GM12892 (cell line): ENCODE measurements at regions not wholly inside any gene's neighbourhood (a gene's known extent, or its start where the extent isn't known, plus 50 kb on each side); places are given as distances from the start of the nearest gene placed in this dataset.

Experiments used
- DNase-seq: peaks from one replicate; pipeline ENCODE4 v3.0.0; 2011; ENCODE audit not compliant: insufficient read length
- FAIRE-seq: peaks from 2 replicates; lab custom pipeline; 2011; peaks lifted over from hg19 to GRCh38; lab: Jason Lieb, UNC
- POLR2A ChIP-seq: IDR thresholded peaks from 2 replicates; pipeline ENCODE4 v1.6.1; 2011; ENCODE audit warnings: low read depth, low read length, control low read depth
- POLR2AphosphoS5 ChIP-seq: IDR thresholded peaks from 2 replicates; pipeline ENCODE4 v1.6.1; 2011; ENCODE audit warnings: low read depth, low read length, control low read depth
- TAF1 ChIP-seq: IDR thresholded peaks from 2 replicates; pipeline ENCODE4 v1.6.1; 2011; ENCODE audit warnings: low read depth, mild to moderate bottlenecking, control low read depth, low read length, borderline replicate concordance

DNA sequence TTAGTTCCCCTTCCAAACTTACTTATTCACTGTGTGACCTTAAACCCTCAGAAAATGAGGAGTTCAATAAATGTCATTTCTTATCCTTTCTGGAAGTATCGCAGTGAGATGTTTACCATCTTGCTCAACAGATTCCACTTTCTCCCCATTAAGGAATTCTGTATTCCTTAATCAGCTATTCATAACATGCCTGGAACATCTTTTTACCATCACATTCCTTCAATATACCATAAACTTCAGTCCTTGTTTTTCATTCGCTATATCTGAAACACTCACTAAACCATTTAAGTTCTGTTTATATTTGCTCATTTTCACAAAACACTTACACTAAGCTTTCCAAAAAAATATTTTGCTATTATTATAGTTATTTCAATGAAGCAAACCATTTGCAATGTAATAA is 1158.6 kb downstream of the CDH12 start:
- DNase-seq (no peak), FAIRE-seq (no peak)
- TF ChIP-seq POLR2AphosphoS5: no peak
- no peak for TF ChIP-seq POLR2A
- no peak for TF ChIP-seq TAF1

- FAIRE-seq (no peak), DNase-seq (no peak)
- TF ChIP-seq POLR2AphosphoS5: no peak
- no peak for TF ChIP-seq TAF1
- TF ChIP-seq POLR2A: no peak
These were observed 1159.6 kb downstream of the CDH12 start for GRCh38 chr5:21693591-21693990.

- FAIRE-seq (no peak), DNase-seq (no peak)
- TF ChIP-seq TAF1: no peak
- no peak for TF ChIP-seq POLR2A
- TF ChIP-seq POLR2AphosphoS5: no peak
These were observed 1163.6 kb downstream of the CDH12 start for GRCh38 chr5:21689587-21689986.

DNA sequence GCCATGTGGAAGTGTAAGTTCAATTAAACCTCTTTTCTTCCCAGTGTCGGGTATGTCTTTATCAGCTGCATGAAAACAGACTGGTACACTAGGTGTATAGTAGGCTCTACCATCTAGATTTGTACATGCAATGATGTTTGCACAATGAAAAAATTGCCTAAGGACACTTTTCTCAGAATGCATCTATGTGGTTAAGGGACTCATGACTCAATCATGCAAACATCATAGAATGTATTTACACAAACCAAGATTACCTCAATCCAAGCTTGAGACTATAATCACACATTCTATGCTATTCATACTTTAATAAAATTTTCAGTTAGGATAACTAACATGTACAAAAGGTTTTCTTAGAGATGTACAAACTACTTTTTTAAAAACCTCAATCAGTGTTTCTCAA is 1164.5 kb downstream of the CDH12 start:
- TF ChIP-seq POLR2AphosphoS5: no peak
- FAIRE-seq: no peak
- no peak for DNase-seq

DNA sequence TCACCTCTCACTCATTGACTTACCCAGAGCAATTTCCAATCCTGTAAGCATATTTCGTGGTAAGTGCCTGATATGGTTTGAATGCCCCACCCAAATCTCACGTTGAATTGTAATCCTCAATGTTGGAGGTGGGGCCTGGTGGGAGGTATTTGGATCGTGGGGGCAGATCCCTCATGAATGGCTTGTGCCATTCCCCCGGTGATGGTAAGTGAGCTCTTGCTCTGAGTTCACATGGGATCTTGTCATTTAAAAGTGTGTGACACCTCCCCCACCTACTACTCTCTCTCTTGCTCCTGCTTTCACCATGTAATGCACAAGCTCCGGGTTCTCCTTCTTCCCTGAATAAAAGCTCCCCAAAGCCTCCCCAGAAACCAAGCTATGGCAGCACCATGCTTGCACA is 1165.5 kb downstream of the CDH12 start:
- FAIRE-seq: no peak
- no peak for DNase-seq
- TF ChIP-seq POLR2A: no peak
- TF ChIP-seq POLR2AphosphoS5: no peak
- no peak for TF ChIP-seq TAF1

DNA sequence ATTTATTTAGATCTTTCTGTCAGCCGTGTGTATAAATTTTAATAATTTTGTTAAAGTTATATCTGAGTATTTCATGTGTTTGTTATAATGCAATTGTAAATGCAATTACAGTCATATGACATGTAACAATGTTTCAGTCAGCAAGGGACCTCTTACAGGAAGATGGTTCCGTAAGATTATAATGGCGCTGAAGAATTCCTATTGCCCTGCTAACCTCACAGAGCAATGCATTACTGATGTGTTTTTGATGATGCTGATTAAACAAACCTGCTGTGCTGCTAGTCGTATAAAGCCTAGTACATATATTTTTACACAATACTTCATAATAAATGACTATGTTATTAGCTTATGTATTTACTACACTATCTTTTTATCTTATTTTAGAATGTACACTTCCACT is 1166.4 kb downstream of the CDH12 start:
- DNase-seq (no peak), FAIRE-seq (no peak)
- TF ChIP-seq TAF1 (no peak), POLR2AphosphoS5 (no peak), POLR2A (no peak)

DNA sequence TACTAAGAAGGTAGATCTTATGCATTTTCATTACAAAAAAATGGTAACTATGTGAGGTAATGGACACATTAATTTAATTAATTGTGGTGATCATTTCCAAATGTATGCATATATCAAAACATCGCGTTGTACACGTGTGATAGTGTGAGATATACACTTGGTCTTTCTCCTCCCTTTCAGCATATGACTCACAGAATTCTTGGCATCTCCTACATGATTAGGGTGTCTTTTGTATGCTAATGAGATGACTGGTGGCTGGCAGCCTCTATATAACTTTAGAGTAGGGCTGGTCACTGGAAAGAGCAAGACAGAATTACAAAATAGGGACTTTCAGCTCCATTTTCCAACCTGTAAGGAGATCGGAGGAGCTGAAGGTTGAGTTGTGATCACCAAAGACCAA is 1167.6 kb downstream of the CDH12 start:
- DNase-seq (no peak), FAIRE-seq (no peak)
- TF ChIP-seq POLR2AphosphoS5 (no peak), TAF1 (no peak), POLR2A (no peak)

DNA sequence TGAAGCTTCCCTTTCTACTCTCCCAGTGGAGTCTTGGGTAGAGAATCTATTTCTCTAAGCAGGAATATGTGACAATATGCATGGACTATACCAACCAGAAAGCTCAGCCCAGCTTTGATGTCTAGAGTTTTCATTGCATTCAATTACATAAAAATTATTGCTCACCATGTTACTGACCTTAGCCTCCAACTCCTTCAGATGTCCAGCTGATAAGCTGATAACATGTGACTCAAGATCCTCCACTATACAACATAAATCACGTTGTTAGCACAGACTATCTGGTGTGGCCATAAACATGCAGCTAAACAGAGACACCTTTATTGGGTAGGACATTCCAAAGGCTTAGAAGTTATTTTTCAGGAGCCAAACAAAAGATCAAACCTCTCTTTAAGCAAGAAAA is 1168.2 kb downstream of the CDH12 start:
- TF ChIP-seq POLR2AphosphoS5: no peak
- TF ChIP-seq POLR2A: no peak
- no peak for TF ChIP-seq TAF1

GRCh38 chr5:21681911-21682310 is 1171.2 kb downstream of the CDH12 start:
- TF ChIP-seq POLR2AphosphoS5 (no peak), POLR2A (no peak), TAF1 (no peak)
- no peak for DNase-seq
- no peak for FAIRE-seq

More for the DNA sequence above, 1168.2 kb downstream of the CDH12 start:
- DNase-seq (no peak), FAIRE-seq (no peak)

DNA sequence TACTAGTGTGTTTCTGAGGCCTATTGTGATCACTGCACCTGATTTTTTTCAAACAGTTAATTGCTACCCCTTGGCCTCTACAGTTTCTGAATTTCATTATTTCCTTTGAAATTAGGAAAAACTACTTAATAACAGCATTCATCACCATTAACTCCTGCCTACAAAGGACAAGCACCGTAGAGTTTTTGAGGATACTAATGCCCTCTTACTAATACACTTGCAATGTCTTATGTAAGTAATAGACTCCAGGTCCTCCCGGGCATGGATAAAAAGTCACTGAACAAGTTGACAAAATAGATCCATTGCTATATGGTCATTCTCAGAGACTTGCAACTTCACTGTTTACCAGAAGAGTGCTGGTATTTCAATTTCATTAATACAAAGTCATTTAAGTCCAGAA is 1172.5 kb downstream of the CDH12 start:
- TF ChIP-seq POLR2A (no peak), TAF1 (no peak), POLR2AphosphoS5 (no peak)
- FAIRE-seq: no peak
- no peak for DNase-seq

GRCh38 chr5:21680196-21680595 is 1172.9 kb downstream of the CDH12 start:
- TF ChIP-seq POLR2AphosphoS5: no peak
- no peak for TF ChIP-seq TAF1
- no peak for TF ChIP-seq POLR2A
- FAIRE-seq (no peak), DNase-seq (no peak)

GRCh38 chr5:21678526-21678925 is 1174.6 kb downstream of the CDH12 start:
- no peak for TF ChIP-seq TAF1
- TF ChIP-seq POLR2A: no peak
- no peak for TF ChIP-seq POLR2AphosphoS5
- FAIRE-seq: no peak
- DNase-seq: no peak

DNA sequence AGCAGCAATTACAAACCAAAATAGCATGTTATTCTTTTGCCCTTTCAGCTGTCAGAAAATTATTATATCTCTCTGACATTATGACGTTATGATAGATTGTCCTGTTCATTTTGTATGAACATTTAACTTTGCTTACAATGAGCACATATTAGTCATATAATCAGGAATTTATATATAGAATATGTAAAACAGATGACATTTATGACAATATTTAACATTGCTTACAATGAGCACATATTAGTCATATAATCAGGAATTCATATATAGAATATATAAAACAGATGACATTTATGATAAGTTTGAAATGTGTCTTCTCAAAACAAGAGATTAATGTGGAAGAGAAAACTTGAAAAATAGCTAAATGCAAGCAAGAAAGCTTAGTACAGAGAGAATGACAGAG is 1180.2 kb downstream of the CDH12 start:
- DNase-seq (no peak), FAIRE-seq (no peak)
- TF ChIP-seq POLR2A (no peak), POLR2AphosphoS5 (no peak), TAF1 (no peak)

- DNase-seq: no peak
- no peak for FAIRE-seq
- TF ChIP-seq POLR2AphosphoS5 (no peak), POLR2A (no peak), TAF1 (no peak)
These were observed 1180.8 kb downstream of the CDH12 start for GRCh38 chr5:21672360-21672759.
